ENCODE measurements at regions not wholly inside any gene's neighbourhood (a gene's known extent, or its start where the extent isn't known, plus 50 kb on each side); places are given as distances from the start of the nearest gene placed in this dataset.
"Not testable (repeated sequence)": the region's sequence is repeated elsewhere in the genome, so short reads cannot be mapped to it uniquely, and the experiment has no call there.

- TF ChIP-seq CTCF (IDR thresholded peaks at IDR 0.05) = no peak
- Histone ChIP-seq H3K36me3 (ENCODE audit: low read depth) (no peaks in the 10 kb centered on the region), H3K4me3 (no peak overlapping the region), H3K9me3 (no peaks in the 10 kb centered on the region), H3K4me1 (ENCODE audit: low read depth) (no peaks in the 10 kb centered on the region)
- DNase-seq = no peak
- no peak for ATAC-seq
- intact Hi-C loops (cut with DNase I, micrococcal nuclease) = no loop called here
Observed at GRCh38 chr2:223494942-223495341, 107.2 kb downstream of the SCG2 start.

GRCh38 chr2:223496853-223497252, 105.3 kb downstream of the SCG2 start:
- H3K36me3 ChIP-seq (ENCODE audit: low read depth); H3K4me1 ChIP-seq (ENCODE audit: low read depth); ATAC-seq; H3K4me3 ChIP-seq; DNase-seq; H3K9me3 ChIP-seq; intact Hi-C loops (cut with DNase I, micrococcal nuclease): not testable (repeated sequence)

DNA sequence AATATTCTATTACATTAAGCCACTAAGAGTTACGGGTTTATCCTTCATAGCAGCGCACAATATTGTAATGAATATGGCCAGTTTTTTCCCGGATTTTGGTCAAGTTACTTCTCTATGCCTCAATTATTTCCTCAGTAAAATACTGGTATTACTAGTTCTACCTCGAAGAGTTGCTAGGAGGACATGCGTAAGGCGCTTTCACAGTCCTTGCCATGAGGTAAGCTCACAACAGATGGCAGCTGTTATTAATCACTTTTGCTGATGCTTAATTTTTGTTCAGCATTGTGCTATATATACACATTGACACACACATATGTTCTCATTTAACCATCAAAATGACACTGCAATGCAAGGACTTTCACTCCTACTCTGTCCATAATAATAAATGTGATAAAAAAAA, 101.5 kb downstream of the SCG2 start:
- Histone ChIP-seq H3K9me3 (no peaks in the 10 kb centered on the region), H3K36me3 (ENCODE audit: low read depth) (no peaks in the 10 kb centered on the region), H3K4me3 (no peak overlapping the region), H3K4me1 (ENCODE audit: low read depth) (no peaks in the 10 kb centered on the region)
- no peak for ATAC-seq
- TF ChIP-seq CTCF (IDR thresholded peaks at IDR 0.05) = no peak
- DNase-seq = no peak
- intact Hi-C loops (cut with DNase I, micrococcal nuclease) = no loop called here

GRCh38 chr2:223501641-223502040, 100.5 kb downstream of the SCG2 start:
- intact Hi-C loops (cut with DNase I, micrococcal nuclease) = no loop called here
- Histone ChIP-seq H3K4me3 (no peak overlapping the region), H3K4me1 (ENCODE audit: low read depth) (no peaks in the 10 kb centered on the region), H3K36me3 (ENCODE audit: low read depth) (no peaks in the 10 kb centered on the region), H3K9me3 (no peaks in the 10 kb centered on the region)
- no peak for TF ChIP-seq CTCF (IDR thresholded peaks at IDR 0.05)
- no peak for ATAC-seq
- no peak for DNase-seq

DNA sequence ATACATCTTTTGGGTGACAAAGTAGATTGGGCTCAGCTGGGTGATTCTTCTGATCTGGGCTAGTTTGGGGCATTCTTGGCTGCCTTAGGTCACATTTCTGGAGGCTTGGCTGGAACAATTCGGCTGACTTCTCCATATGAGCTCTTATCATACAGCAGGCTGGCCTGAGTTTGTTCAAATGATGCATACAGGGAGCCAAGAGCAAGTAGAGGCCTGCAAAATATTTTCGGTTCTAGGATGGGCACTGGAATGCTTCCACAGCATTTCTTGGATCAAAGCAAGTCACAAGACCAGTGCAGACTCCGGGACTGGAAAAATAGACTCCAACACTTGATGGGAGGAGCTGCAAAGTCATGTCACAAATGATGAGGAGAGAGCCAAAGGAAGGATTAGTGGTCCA, 98.4 kb downstream of the SCG2 start:
- Histone ChIP-seq H3K9me3 (no peaks in the 10 kb centered on the region), H3K4me3 (no peak overlapping the region), H3K36me3 (ENCODE audit: low read depth) (no peaks in the 10 kb centered on the region), H3K4me1 (ENCODE audit: low read depth) (no peaks in the 10 kb centered on the region)
- no peak for TF ChIP-seq CTCF (IDR thresholded peaks at IDR 0.05)
- DNase-seq (no peak), ATAC-seq (no peak)
- intact Hi-C loops (cut with DNase I, micrococcal nuclease) = no loop called here

DNA sequence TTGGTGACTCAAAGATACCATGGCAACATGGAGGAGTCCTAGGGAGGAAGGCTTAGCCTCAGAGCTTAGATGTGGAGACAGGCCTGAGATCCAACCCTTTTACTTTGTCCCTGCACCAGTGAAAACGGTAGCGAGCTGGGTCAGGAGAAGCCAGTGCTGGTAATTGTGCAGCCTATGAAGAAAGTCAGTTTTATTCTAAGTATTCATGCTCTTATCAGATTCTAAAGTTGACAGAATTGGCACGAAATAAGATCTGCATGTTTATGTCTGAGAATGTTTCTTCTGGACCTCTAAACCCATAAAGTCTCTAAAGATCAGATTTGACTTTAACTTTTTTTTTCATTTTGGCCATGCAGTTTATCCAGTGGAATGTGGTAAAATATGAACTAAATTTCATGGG, 93.8 kb downstream of the SCG2 start:
- intact Hi-C loops (cut with DNase I, micrococcal nuclease) = no loop called here
- no peak for TF ChIP-seq CTCF (IDR thresholded peaks at IDR 0.05)
- Histone ChIP-seq H3K4me3 (no peak overlapping the region), H3K36me3 (ENCODE audit: low read depth) (no peaks in the 10 kb centered on the region), H3K9me3 (no peaks in the 10 kb centered on the region), H3K4me1 (ENCODE audit: low read depth) (no peaks in the 10 kb centered on the region)
- DNase-seq = no peak
- ATAC-seq = no peak
